ENCODE measurements at regions not wholly inside any gene's neighbourhood (a gene's known extent, or its start where the extent isn't known, plus 50 kb on each side); places are given as distances from the start of the nearest gene placed in this dataset.

GRCh38 chr22:47275605-47276449 lies 513.4 kb downstream of the TBC1D22A start:
- DNase-seq = no peak
- no peaks in the 10 kb centered on the region for H3K9me3 Mint-ChIP-seq
- no peak overlapping the region for H3K27ac Mint-ChIP-seq
- no peaks in the 10 kb centered on the region for H3K36me3 Mint-ChIP-seq (ENCODE audit: insufficient read depth in 2 of 2)
- H3K4me3 Mint-ChIP-seq = no peak overlapping the region
- no peaks in the 10 kb centered on the region for H3K4me1 Mint-ChIP-seq (ENCODE audit: low read depth)
- no peak for ATAC-seq (replicated peaks in 1 of 2)
- peaks cover 19% of the 10 kb centered on the region for H3K27me3 Mint-ChIP-seq (ENCODE audit: low read depth)

GRCh38 chr22:47274196-47274595 lies 511.7 kb downstream of the TBC1D22A start:
- no peak overlapping the region for H3K27ac Mint-ChIP-seq
- H3K36me3 Mint-ChIP-seq (ENCODE audit: insufficient read depth in 2 of 2) = no peaks in the 10 kb centered on the region
- no peaks in the 10 kb centered on the region for H3K9me3 Mint-ChIP-seq
- ATAC-seq (replicated peaks in 1 of 2) = no peak
- peaks cover 19% of the 10 kb centered on the region for H3K27me3 Mint-ChIP-seq (ENCODE audit: low read depth)
- H3K4me3 Mint-ChIP-seq = no peak overlapping the region
- no peak for DNase-seq
- H3K4me1 Mint-ChIP-seq (ENCODE audit: low read depth) = no peaks in the 10 kb centered on the region

- ATAC-seq (replicated peaks in 1 of 2) (no peak), DNase-seq (no peak)
- Mint-ChIP-seq H3K9me3 (peaks cover 0 to 1% of the 10 kb centered on the region in 2 donors), H3K36me3 (ENCODE audit: insufficient read depth in 2 of 2) (no peaks in the 10 kb centered on the region), H3K27ac (no peak overlapping the region), H3K4me3 (no peak overlapping the region), H3K27me3 (ENCODE audit: low read depth) (no peaks in the 10 kb centered on the region), H3K4me1 (ENCODE audit: low read depth) (no peaks in the 10 kb centered on the region)
Observed at GRCh38 chr22:47270463-47271135, 508.1 kb downstream of the TBC1D22A start.

GRCh38 chr22:47269516-47270088 lies 507.2 kb downstream of the TBC1D22A start:
- H3K4me3 Mint-ChIP-seq = no peak overlapping the region
- DNase-seq (no peak), ATAC-seq (replicated peaks in 1 of 2) (no peak)
- H3K36me3 Mint-ChIP-seq (ENCODE audit: insufficient read depth in 2 of 2) = no peaks in the 10 kb centered on the region
- peaks cover 0 to 1% of the 10 kb centered on the region in 2 donors for H3K9me3 Mint-ChIP-seq
- no peak overlapping the region for H3K27ac Mint-ChIP-seq
- no peaks in the 10 kb centered on the region for H3K27me3 Mint-ChIP-seq (ENCODE audit: low read depth)
- no peaks in the 10 kb centered on the region for H3K4me1 Mint-ChIP-seq (ENCODE audit: low read depth)

- ATAC-seq (replicated peaks in 1 of 2) (no peak), DNase-seq (no peak)
- H3K27ac Mint-ChIP-seq = no peak overlapping the region
- H3K9me3 Mint-ChIP-seq = peaks cover 0 to 1% of the 10 kb centered on the region in 2 donors
- H3K36me3 Mint-ChIP-seq (ENCODE audit: insufficient read depth in 2 of 2) = no peaks in the 10 kb centered on the region
- H3K27me3 Mint-ChIP-seq (ENCODE audit: low read depth) = no peaks in the 10 kb centered on the region
- H3K4me1 Mint-ChIP-seq (ENCODE audit: low read depth) = no peaks in the 10 kb centered on the region
- no peak overlapping the region for H3K4me3 Mint-ChIP-seq
Observed at GRCh38 chr22:47267513-47268282, 505.2 kb downstream of the TBC1D22A start.

- no peaks in the 10 kb centered on the region for H3K4me1 Mint-ChIP-seq (ENCODE audit: low read depth)
- no peak for ATAC-seq (replicated peaks in 1 of 2)
Observed at GRCh38 chr22:47266329-47266728, 503.9 kb downstream of the TBC1D22A start.

GRCh38 chr22:47260551-47260950 lies 498.1 kb downstream of the TBC1D22A start:
- peaks cover 17% of the 10 kb centered on the region for H3K27me3 Mint-ChIP-seq (ENCODE audit: low read depth)
- no peak for DNase-seq
- no peaks in the 10 kb centered on the region for H3K36me3 Mint-ChIP-seq (ENCODE audit: insufficient read depth in 2 of 2)
- ATAC-seq (replicated peaks in 1 of 2) = no peak
- H3K9me3 Mint-ChIP-seq = peaks cover 0 to 1% of the 10 kb centered on the region in 2 donors
- no peaks in the 10 kb centered on the region for H3K4me1 Mint-ChIP-seq (ENCODE audit: low read depth)
- H3K27ac Mint-ChIP-seq = no peak overlapping the region
- H3K4me3 Mint-ChIP-seq = no peak overlapping the region

More at GRCh38 chr22:47266329-47266728, 503.9 kb downstream of the TBC1D22A start:
- Mint-ChIP-seq H3K9me3 (peaks cover 0 to 1% of the 10 kb centered on the region in 2 donors), H3K36me3 (ENCODE audit: insufficient read depth in 2 of 2) (no peaks in the 10 kb centered on the region), H3K27me3 (ENCODE audit: low read depth) (no peaks in the 10 kb centered on the region), H3K27ac (no peak overlapping the region), H3K4me3 (no peak overlapping the region)
- no peak for DNase-seq

- no peak for ATAC-seq (replicated peaks in 1 of 2)
- Mint-ChIP-seq H3K4me3 (no peak overlapping the region), H3K9me3 (peaks cover 0 to 1% of the 10 kb centered on the region in 2 donors), H3K36me3 (ENCODE audit: insufficient read depth in 2 of 2) (no peaks in the 10 kb centered on the region), H3K27me3 (ENCODE audit: low read depth) (peaks cover 17% of the 10 kb centered on the region), H3K27ac (no peak overlapping the region), H3K4me1 (ENCODE audit: low read depth) (no peaks in the 10 kb centered on the region)
- DNase-seq = no peak
Observed at GRCh38 chr22:47259990-47260389, 497.5 kb downstream of the TBC1D22A start.

- H3K27me3 Mint-ChIP-seq (ENCODE audit: low read depth) = peaks cover 17% of the 10 kb centered on the region
- ATAC-seq (replicated peaks in 1 of 2) = no peak
- peaks cover 0 to 1% of the 10 kb centered on the region in 2 donors for H3K9me3 Mint-ChIP-seq
- H3K36me3 Mint-ChIP-seq (ENCODE audit: insufficient read depth in 2 of 2) = no peaks in the 10 kb centered on the region
- no peaks in the 10 kb centered on the region for H3K4me1 Mint-ChIP-seq (ENCODE audit: low read depth)
- no peak overlapping the region for H3K4me3 Mint-ChIP-seq
- DNase-seq = no peak
- no peak overlapping the region for H3K27ac Mint-ChIP-seq
Observed at GRCh38 chr22:47259049-47259448, 496.6 kb downstream of the TBC1D22A start.

- Mint-ChIP-seq H3K27ac (no peak overlapping the region), H3K4me3 (no peak overlapping the region), H3K4me1 (ENCODE audit: low read depth) (no peaks in the 10 kb centered on the region), H3K27me3 (ENCODE audit: low read depth) (peaks cover 17% of the 10 kb centered on the region), H3K9me3 (peaks cover 0 to 1% of the 10 kb centered on the region in 2 donors), H3K36me3 (ENCODE audit: insufficient read depth in 2 of 2) (no peaks in the 10 kb centered on the region)
- no peak for DNase-seq
- ATAC-seq (replicated peaks in 1 of 2) = no peak
Observed at GRCh38 chr22:47257976-47258375, 495.5 kb downstream of the TBC1D22A start.

GRCh38 chr22:47257566-47257965 lies 495.1 kb downstream of the TBC1D22A start:
- H3K27ac Mint-ChIP-seq = no peak overlapping the region
- DNase-seq (no peak), ATAC-seq (replicated peaks in 1 of 2) (no peak)
- peaks cover 0 to 1% of the 10 kb centered on the region in 2 donors for H3K9me3 Mint-ChIP-seq
- no peak overlapping the region for H3K4me3 Mint-ChIP-seq
- no peaks in the 10 kb centered on the region for H3K4me1 Mint-ChIP-seq (ENCODE audit: low read depth)
- no peaks in the 10 kb centered on the region for H3K36me3 Mint-ChIP-seq (ENCODE audit: insufficient read depth in 2 of 2)
- H3K27me3 Mint-ChIP-seq (ENCODE audit: low read depth) = peaks cover 17% of the 10 kb centered on the region

- no peaks in the 10 kb centered on the region for H3K36me3 Mint-ChIP-seq (ENCODE audit: insufficient read depth in 2 of 2)
- no peak overlapping the region for H3K4me3 Mint-ChIP-seq
- H3K9me3 Mint-ChIP-seq = no peaks in the 10 kb centered on the region
- DNase-seq = no peak
- H3K4me1 Mint-ChIP-seq (ENCODE audit: low read depth) = no peaks in the 10 kb centered on the region
- no peak for ATAC-seq (replicated peaks in 1 of 2)
- peaks cover 21% of the 10 kb centered on the region for H3K27me3 Mint-ChIP-seq (ENCODE audit: low read depth)
- no peak overlapping the region for H3K27ac Mint-ChIP-seq
Observed at GRCh38 chr22:47251911-47252310, 489.5 kb downstream of the TBC1D22A start.
